HG02623 (cell line): ENCODE measurements at regions not wholly inside any gene's neighbourhood (a gene's known extent, or its start where the extent isn't known, plus 50 kb on each side); places are given as distances from the start of the nearest gene placed in this dataset.
"Not testable (repeated sequence)": the region's sequence is repeated elsewhere in the genome, so short reads cannot be mapped to it uniquely, and the experiment has no call there.

Experiments
- ATAC-seq: cut with Tn5 transposase; IDR thresholded peaks from one replicate; pipeline ENCODE4 v1.9.1; 2021; ENCODE audit warnings: moderate library complexity; ENCODE audit not compliant: unreplicated experiment

GRCh38 chr7:12929476-12930140 lies 242.2 kb downstream of the ARL4A start:
- no peak for ATAC-seq

GRCh38 chr7:12930534-12930933 lies 243.1 kb downstream of the ARL4A start:
- no peak for ATAC-seq

- not testable (repeated sequence) for ATAC-seq
Observed at GRCh38 chr7:12931465-12931864, 244.0 kb downstream of the ARL4A start.

GRCh38 chr7:12939694-12940093 lies 252.3 kb downstream of the ARL4A start:
- ATAC-seq = no peak

GRCh38 chr7:12941512-12941911 lies 254.1 kb downstream of the ARL4A start:
- ATAC-seq = no peak

GRCh38 chr7:12942609-12943008 lies 255.2 kb downstream of the ARL4A start:
- no peak for ATAC-seq

GRCh38 chr7:12943781-12944180 lies 256.3 kb downstream of the ARL4A start:
- no peak for ATAC-seq

- ATAC-seq = no peak
Observed at GRCh38 chr7:12945901-12946300, 258.5 kb downstream of the ARL4A start.

- no peak for ATAC-seq
Observed at GRCh38 chr7:12947465-12947864, 260.0 kb downstream of the ARL4A start.

GRCh38 chr7:12949060-12949931 lies 261.9 kb downstream of the ARL4A start:
- ATAC-seq = no peak

GRCh38 chr7:12951397-12951801 lies 264.0 kb downstream of the ARL4A start:
- ATAC-seq = no peak

GRCh38 chr7:12954380-12955033 lies 267.1 kb downstream of the ARL4A start:
- no peak for ATAC-seq

GRCh38 chr7:12957487-12957886 lies 270.1 kb downstream of the ARL4A start:
- ATAC-seq = no peak

GRCh38 chr7:12961910-12962480 lies 274.6 kb downstream of the ARL4A start:
- no peak for ATAC-seq

GRCh38 chr7:12963435-12963834 lies 276.0 kb downstream of the ARL4A start:
- no peak for ATAC-seq

- ATAC-seq = no peak
Observed at GRCh38 chr7:12964836-12965235, 277.4 kb downstream of the ARL4A start.

- no peak for ATAC-seq
Observed at GRCh38 chr7:12965767-12966166, 278.3 kb downstream of the ARL4A start.

- no peak for ATAC-seq
Observed at GRCh38 chr7:12967322-12967721, 279.9 kb downstream of the ARL4A start.

- ATAC-seq = no peak
Observed at GRCh38 chr7:12968836-12969422, 281.5 kb downstream of the ARL4A start.

GRCh38 chr7:12970626-12971025 lies 283.2 kb downstream of the ARL4A start:
- no peak for ATAC-seq
